ENCODE measurements at regions not wholly inside any gene's neighbourhood (a gene's known extent, or its start where the extent isn't known, plus 50 kb on each side); places are given as distances from the start of the nearest gene placed in this dataset.

DNA sequence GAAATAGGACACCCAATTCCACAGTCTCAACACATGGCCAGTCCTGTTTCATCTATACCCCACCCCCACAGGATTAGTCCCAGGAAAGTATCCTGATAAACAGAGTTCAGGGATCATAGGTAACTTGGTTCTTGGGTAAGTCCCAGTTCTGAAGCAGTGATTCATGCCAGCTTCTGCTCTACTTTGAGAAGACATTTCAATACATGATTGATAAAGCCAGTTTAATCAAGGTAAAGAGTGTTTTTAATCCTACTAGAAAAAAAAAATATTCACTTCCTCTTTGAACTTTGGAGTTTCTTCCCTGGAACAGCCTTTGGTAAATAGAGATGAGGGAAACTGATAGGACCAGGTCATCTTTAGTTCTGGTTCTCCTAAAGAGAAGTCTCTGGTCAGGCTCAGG lies 142.4 kb downstream of the TLR5 start:
- no peak for DNase-seq

DNA sequence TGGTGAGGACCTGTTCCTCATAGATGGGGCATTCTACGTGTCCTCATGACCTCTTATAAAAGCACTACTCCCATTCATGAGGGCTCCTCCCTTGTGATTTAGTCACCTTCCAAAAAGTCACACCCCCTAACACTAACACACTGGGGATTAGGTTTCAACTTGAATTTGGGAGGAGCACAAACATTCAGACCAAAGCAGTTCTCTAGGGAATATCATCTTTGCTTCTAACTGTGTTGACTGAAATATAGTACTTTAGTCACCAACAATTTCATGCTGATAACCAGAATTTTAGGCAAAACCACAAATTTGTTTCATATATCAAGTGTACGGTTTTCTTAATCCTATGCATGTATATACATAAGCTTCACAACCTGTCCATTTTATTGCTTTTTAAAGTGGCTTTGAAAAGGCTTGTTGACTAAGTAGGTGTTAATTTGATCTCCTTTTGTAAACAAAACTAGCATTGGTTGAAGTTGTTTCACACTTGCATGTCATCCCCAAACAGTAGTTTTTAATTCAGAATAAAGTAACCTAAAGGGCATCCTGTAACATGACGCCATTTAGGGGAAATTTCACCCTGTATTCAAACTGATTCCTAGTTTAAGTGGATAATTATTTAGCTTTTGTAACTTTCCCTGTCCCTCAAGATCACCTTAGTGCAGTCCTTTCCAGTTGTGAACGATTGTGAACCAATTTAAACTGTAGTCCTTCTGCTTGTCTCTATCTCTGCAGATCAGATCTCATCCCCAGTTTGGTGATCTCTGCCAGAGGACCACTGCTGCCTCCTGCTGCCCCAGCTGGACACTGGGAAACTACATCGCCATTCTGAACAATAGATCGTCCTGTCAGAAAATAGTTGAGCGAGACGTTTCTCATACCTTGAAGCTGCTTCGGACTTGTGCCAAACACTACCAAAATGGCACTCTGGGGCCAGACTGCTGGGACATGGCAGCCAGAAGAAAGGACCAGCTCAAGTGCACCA lies 141.1 kb downstream of the TLR5 start:
- DNase-seq: no peak

DNA sequence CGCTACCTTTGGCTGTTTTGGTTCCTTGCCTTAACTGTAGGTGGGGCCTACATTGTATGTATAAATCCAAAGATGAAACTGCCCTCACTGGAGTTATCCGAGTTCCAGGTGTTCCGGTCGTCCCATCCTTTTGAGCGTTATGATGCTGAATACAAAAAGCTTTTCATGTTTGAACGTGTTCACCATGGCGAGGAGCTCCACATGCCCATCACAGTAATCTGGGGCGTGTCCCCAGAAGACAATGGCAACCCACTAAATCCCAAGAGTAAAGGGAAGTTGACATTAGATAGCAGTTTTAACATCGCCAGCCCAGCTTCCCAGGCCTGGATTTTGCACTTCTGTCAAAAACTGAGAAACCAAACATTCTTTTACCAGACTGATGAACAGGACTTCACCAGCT lies 139.5 kb downstream of the TLR5 start:
- DNase-seq: no peak

GRCh38 chr1:223006371-223006770 lies 136.7 kb downstream of the TLR5 start:
- DNase-seq: no peak

DNA sequence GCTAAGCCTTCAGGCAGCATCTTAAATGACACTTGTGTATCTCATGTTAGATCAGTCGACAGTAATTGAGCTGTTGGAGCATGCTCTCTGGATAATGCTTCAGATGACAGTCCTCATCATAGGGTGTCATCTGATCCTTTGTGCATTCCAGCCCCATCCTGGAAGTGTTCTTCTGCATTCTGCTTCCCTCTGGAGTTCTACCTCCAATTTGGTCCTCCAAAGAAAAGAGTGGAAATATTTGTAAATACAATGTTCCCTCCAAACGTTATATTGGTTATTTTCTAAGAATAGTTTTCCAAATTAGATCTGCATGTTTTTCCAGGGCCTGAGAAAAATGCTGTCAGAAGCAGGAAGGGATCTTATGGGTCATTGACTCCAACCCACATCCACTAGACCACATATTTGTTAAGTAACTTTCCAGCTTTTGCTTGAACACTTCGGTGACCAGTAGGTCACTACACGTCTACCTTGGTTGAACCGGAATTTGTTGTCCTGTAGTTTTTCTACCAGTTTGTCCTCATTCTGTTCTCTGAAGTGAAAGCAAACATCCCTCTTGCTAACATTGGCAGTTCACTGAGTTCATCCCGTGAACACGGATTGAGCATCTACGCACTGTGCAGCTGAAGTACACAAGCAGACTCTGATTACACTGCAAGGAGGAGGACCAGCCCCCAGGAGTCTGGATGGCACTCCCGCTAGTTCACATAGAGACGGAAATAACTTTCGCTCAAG lies 136.0 kb downstream of the TLR5 start:
- DNase-seq: no peak

- no peak for DNase-seq
Observed at GRCh38 chr1:223007935-223008334, 135.1 kb downstream of the TLR5 start.

DNA sequence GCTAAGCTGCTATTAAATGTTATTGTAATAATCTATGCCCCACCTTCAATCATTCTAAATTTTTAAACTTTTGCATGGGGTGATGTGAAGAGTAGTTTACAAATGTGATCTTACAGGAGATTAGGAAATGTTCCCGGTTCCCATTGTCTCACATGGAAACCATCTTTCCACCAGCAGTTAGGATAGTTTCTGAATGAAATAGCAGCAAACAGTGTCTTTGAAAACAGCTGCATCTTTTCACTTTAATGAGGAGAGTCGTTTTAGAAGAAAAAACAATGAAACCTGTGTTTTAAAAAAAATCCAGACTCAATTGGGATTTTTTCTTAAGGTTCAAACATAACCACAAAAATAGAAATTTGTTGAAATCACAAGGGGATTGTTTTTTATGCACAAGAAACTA lies 134.2 kb downstream of the TLR5 start:
- DNase-seq: no peak

GRCh38 chr1:223009406-223009805 lies 133.6 kb downstream of the TLR5 start:
- no peak for DNase-seq

DNA sequence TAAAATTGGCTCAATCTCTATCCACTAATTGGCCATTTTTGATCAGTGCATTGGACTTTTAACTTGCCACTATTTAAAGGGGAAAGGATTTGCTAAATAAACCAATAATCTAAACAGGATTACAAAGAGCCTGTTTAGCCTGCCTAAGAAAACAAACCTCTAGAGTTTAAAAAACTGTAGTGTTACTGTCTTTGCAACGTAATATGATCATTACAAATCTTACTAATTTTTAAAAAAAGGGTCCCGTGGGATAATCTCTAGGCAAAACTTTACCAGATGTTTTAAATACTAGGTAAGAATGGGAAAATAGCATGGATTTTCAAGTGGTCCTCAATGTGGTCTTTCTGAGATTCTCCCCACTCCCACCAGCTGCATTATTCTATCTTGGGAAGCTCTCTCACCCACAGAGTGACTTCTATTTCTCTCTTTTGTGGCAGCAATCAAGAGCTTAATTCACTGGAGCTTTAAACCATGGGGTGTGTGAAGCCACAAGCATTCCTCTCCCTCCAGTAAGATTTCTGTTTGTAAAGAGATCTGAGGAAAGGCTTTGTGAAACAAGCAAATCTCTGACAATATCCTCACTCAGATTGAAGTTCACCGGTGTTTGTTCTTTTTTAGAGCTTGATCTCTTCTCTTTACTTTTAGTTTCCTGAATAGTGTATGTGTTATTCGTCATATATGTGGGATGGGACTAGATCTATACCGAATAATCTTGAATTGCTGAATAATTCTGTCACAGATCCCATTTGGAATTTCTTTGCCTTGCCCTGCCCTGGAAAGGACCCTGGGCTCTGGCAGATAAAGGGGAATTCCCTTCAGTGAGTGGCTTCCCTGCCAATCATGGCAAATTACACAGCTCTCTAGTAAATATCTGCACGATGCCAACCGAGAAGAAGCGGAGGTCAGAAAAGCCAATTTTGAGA lies 132.2 kb downstream of the TLR5 start:
- DNase-seq: no peak

- DNase-seq: no peak
Observed at GRCh38 chr1:223011505-223011856, 131.6 kb downstream of the TLR5 start.

DNA sequence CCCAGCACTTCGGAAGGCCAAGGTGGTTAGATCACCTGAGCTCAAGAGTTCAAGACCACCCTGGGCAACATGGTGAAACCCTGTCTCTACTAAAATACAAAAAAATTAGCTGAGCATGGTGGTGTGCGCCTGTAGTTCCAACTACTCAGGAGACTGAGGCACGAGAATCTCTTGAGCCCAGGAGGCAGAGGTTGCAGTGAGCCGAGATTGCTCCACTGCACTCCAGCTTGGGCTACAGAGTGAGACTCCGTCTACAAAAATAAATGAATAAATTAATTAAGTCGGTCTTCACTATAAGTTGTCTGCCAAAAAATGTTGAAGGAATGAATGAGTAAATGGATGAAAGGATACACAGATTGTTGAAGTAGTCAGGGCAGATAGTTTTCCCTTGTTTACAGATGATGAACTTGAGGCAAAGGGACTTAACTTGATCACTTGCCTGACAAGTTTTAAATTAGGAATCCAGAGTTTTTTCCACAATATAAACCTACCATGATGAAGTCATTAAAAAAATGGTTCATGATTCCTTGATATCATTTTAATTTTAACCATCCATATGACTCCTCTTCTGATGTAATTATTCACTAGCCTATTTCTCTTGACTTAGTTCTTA lies 130.8 kb downstream of the TLR5 start:
- no peak for DNase-seq

- DNase-seq: no peak
Observed at GRCh38 chr1:223012938-223013337, 130.1 kb downstream of the TLR5 start.

DNA sequence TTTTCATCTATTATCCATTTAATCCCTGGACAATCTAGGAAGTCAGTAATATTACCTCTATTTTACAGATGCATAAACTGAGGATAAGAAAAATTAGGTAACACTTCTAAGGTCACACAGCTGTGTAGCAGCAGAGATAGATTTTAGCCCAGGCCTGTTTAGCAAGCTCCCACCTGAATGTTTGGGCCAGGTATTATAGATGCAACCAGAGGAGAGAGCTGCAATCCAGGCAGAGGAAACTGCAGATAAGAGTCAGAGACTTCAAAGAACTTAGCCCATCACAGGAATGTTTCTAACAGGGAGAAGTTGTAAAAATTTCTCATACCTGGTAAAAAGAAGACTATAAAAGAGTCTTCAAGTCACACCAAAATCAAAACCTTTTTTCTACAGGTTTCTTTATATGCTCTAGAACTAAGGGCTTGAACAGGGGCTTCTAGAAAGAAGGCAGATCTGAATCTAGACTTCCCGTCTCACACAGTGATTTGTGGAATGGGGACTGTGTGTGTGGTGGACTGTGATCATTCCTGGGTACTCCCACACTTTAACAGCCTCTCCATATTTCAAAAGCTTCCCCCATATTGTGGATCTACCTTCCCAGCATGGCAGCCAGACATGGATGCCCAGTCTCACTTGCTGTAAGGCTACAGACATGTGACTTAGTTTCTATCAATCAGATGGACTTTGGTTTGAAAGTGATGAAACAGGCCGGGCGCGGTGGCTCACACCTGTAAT lies 128.7 kb downstream of the TLR5 start:
- DNase-seq: no peak

GRCh38 chr1:223016381-223016780 lies 126.7 kb downstream of the TLR5 start:
- no peak for DNase-seq

- no peak for DNase-seq
Observed at GRCh38 chr1:223016890-223017289, 126.2 kb downstream of the TLR5 start.

DNA sequence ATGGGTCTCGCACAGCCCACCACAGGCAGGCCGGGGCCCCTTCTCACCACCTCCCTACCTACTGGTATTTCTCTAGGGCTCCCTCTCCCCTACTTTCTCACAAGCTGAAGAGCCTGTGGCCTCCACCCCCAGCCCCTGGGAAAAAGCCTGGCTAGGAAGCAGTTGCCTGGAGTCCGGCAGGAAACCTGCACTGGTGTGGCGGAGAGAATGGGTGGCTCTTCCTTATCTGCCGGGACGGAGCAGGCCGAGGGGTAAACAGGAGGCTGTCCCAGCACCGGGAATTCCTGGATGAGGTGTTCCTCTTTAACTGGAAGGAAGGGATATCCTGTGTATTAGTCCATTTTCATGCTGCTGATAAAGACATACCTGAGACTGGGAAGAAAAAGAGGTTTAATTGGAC lies 125.8 kb downstream of the TLR5 start:
- DNase-seq: no peak

DNA sequence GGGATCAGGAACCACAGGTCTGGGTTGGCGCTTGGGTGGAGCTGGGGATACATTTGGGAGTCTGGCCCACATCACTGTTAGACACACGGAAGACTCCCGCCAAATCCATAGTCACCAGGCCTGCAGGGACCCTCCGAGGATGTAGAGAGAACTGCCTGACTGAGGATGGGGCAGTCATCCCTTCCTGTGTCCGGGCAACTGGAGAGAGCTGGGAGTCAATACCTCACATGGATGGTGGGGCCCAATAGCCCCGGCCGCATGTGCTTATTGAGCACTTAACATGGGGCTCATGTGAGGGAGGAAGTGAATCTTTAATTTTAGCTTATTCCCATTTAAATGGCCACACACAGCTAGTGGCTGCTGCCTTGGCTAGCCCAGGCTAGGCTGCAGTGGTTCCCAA lies 124.5 kb downstream of the TLR5 start:
- no peak for DNase-seq

DNA sequence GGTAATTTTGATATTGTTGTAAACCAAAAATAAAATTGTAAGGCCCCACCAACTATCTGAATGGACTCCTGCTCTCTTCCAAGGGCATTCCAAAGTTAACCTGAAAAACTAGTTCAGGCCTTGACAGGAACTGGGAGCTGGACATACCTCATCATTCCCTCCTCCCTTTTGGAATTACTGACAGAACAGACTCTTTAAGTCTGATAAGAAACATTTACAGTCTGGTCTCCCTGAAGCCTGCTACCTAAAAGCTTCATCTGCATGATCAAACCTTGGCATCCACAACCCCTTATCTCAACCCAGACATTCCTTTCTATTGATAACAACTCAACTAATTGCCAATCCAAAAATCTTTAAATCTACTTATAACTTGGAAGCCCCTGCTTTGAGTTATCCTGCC lies 123.8 kb downstream of the TLR5 start:
- DNase-seq: no peak

DNA sequence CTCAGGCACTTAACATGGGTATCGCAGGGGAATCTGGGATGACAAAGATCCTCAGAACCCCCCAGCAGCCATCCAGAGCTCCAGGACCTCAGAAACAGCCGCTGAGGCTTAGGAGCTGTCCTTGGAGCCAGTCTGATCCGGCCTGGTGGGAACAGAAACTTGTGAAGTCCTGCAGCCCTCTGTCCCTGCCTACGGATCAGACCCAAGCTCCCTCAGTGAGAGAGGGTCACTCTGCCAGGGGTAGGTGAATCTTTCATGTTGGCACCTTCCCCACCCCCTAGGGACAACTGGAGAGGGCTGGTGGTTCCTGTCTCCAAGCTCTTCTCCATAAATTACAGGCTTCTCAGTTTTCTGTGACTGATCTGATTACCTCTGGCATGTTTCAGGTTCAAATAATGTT lies 122.3 kb downstream of the TLR5 start:
- no peak for DNase-seq

GRCh38 chr1:223022641-223023473 lies 120.2 kb downstream of the TLR5 start:
- peak; percentile 55 to 72 for DNase-seq
